Liver (tissue), 7 donors: ENCODE measurements at regions not wholly inside any gene's neighbourhood (a gene's known extent, or its start where the extent isn't known, plus 50 kb on each side); places are given as distances from the start of the nearest gene placed in this dataset.

ENCODE experiments used
- DNase-seq: peaks from one replicate; pipeline ENCODE4 v3.0.0-alpha.2; 2017; ENCODE audit warnings: low spot score
- H3K27ac ChIP-seq, 2 donors: one replicate each; pipeline ENCODE4 v1.7.0; 2013; ENCODE audit warnings: inconsistent platforms in 2 of 2, low read length in 2 of 2, control low read depth in 1 of 2, low read depth in 1 of 2, mild to moderate bottlenecking in 1 of 2
- H3K27me3 ChIP-seq, 4 donors: one replicate each; pipeline versions ENCODE4 v1.6.1 to v1.7.0; 2013; ENCODE audit warnings: low read length in 3 of 4, inconsistent platforms in 1 of 4, mild to moderate bottlenecking in 1 of 4, moderate library complexity in 1 of 4; ENCODE audit not compliant: control insufficient read depth in 4 of 4, insufficient read depth in 4 of 4
- H3K36me3 ChIP-seq, 4 donors: one replicate each; pipeline versions ENCODE4 v1.6.1 to v1.7.0; 2013; ENCODE audit warnings: low read length in 3 of 4, mild to moderate bottlenecking in 3 of 4, low read depth in 1 of 4, moderate library complexity in 1 of 4; ENCODE audit not compliant: control insufficient read depth in 4 of 4, insufficient read depth in 3 of 4
- H3K4me1 ChIP-seq, 4 donors: one replicate each; pipeline versions ENCODE4 v1.6.1 to v1.7.0; 2013; ENCODE audit warnings: low read length in 3 of 4, mild to moderate bottlenecking in 3 of 4, moderate library complexity in 1 of 4; ENCODE audit not compliant: control insufficient read depth in 4 of 4, insufficient read depth in 4 of 4
- H3K4me3 ChIP-seq, 3 donors: one replicate each; pipeline versions ENCODE4 v1.6.1 to v1.7.0; 2013; ENCODE audit warnings: low read length in 3 of 3, control low read depth in 1 of 3, low read depth in 1 of 3, mild to moderate bottlenecking in 1 of 3
- H3K9ac ChIP-seq, 2 donors: one replicate each; pipeline ENCODE4 v1.7.0; 2013; ENCODE audit warnings: low read length in 2 of 2, mild to moderate bottlenecking in 2 of 2, moderate library complexity in 2 of 2, control low read depth in 1 of 2, low read depth in 1 of 2
- H3K9me3 ChIP-seq, 4 donors: one replicate each; pipeline versions ENCODE4 v1.6.1 to v1.7.0; 2013; ENCODE audit warnings: low read length in 3 of 4; ENCODE audit not compliant: control insufficient read depth in 4 of 4
- FOXA1 ChIP-seq: IDR thresholded peaks from 2 replicates; pipeline ENCODE4 v1.6.1; 2016; ENCODE audit warnings: antibody characterized with exemption
- HNF4A ChIP-seq, 2 donors: conservative IDR thresholded peaks; 2 replicates each; pipeline ENCODE4 v1.6.1; 2016; ENCODE audit warnings: antibody characterized with exemption in 2 of 2, mild to moderate bottlenecking in 2 of 2
- HNF4G ChIP-seq: IDR thresholded peaks from 2 replicates; pipeline ENCODE4 v1.6.1; 2016; ENCODE audit warnings: antibody characterized with exemption
- JUND ChIP-seq, 2 donors: IDR thresholded peaks; 2 replicates each; pipeline ENCODE4 v1.6.1; 2016; ENCODE audit warnings: antibody characterized with exemption in 2 of 2
- RAD21 ChIP-seq, 2 donors: IDR thresholded peaks; 2 replicates each; pipeline ENCODE4 v1.6.1; 2016; ENCODE audit warnings: antibody characterized with exemption in 2 of 2, mild to moderate bottlenecking in 2 of 2
- RXRA ChIP-seq, 2 donors: IDR thresholded peaks; 2 replicates each; pipeline ENCODE4 v1.6.1; 2017 to 2018; ENCODE audit warnings: antibody characterized with exemption in 2 of 2, mild to moderate bottlenecking in 1 of 2
- SP1 ChIP-seq: IDR thresholded peaks from 2 replicates; pipeline ENCODE4 v1.6.1; 2018; ENCODE audit warnings: antibody characterized with exemption, mild to moderate bottlenecking
- TAF1 ChIP-seq: conservative IDR thresholded peaks from 2 replicates; pipeline ENCODE4 v1.6.1; 2016; ENCODE audit warnings: antibody characterized with exemption, mild to moderate bottlenecking
- YY1 ChIP-seq: IDR thresholded peaks from 2 replicates; pipeline ENCODE4 v1.6.1; 2016; ENCODE audit warnings: antibody characterized with exemption, mild to moderate bottlenecking
- WGBS: extraction: QIAGEN DNeasy Blood & Tissue Kit; methylation state at CpG from one replicate; pipeline ENCODE4 v1.1.7; 2013; 5-methylcytosine and 5-hydroxymethylcytosine counted together
- TF ChIP-seq, protein P1 (sequence below): IDR thresholded peaks from 2 replicates; pipeline ENCODE4 v1.6.1; 2016; ENCODE audit warnings: antibody characterized with exemption, mild to moderate bottlenecking
- TF ChIP-seq, protein P2 (sequence below): IDR thresholded peaks from 2 replicates; pipeline ENCODE4 v1.6.1; 2016; ENCODE audit warnings: antibody characterized with exemption
- TF ChIP-seq, protein P3 (sequence below): IDR thresholded peaks from 2 replicates; pipeline ENCODE4 v1.6.1; 2016; ENCODE audit warnings: antibody characterized with exemption
- donor health status: healthy.
- donor health status: healthy.
- donor health status: healthy.
- donor health status: healthy.

DNA sequence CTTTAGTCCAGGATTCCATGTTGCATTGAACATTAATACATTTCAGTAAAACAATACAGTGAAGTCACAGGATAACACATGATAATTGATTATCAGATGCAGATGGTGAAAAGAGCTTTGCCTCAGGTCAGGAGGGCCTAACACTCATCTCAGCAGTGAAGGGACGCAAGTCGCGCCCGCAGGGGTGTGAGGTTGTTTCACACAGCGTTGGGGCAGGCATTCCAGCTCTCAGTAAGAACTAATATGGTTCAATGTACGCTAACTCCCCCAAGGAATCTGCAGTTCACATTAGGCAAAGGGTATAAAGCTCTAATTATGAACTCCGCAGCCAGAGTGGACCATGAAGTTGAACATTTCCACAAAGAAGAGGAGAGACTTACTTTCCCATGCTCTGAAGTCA, 53.1 kb upstream of the ATL2 start:
- Histone ChIP-seq H3K4me1 (peaks cover 0 to 11% (median 7%) of the 10 kb centered on the region in 4 donors), H3K9me3 (peaks cover 0 to 2% (median 0%) of the 10 kb centered on the region in 4 donors), H3K27me3 (no peaks in the 10 kb centered on the region), H3K27ac (no peak overlapping the region), H3K9ac (no peak overlapping the region), H3K36me3 (no peaks in the 10 kb centered on the region), H3K4me3 (no peak overlapping the region)
- TF ChIP-seq, protein P1, sequence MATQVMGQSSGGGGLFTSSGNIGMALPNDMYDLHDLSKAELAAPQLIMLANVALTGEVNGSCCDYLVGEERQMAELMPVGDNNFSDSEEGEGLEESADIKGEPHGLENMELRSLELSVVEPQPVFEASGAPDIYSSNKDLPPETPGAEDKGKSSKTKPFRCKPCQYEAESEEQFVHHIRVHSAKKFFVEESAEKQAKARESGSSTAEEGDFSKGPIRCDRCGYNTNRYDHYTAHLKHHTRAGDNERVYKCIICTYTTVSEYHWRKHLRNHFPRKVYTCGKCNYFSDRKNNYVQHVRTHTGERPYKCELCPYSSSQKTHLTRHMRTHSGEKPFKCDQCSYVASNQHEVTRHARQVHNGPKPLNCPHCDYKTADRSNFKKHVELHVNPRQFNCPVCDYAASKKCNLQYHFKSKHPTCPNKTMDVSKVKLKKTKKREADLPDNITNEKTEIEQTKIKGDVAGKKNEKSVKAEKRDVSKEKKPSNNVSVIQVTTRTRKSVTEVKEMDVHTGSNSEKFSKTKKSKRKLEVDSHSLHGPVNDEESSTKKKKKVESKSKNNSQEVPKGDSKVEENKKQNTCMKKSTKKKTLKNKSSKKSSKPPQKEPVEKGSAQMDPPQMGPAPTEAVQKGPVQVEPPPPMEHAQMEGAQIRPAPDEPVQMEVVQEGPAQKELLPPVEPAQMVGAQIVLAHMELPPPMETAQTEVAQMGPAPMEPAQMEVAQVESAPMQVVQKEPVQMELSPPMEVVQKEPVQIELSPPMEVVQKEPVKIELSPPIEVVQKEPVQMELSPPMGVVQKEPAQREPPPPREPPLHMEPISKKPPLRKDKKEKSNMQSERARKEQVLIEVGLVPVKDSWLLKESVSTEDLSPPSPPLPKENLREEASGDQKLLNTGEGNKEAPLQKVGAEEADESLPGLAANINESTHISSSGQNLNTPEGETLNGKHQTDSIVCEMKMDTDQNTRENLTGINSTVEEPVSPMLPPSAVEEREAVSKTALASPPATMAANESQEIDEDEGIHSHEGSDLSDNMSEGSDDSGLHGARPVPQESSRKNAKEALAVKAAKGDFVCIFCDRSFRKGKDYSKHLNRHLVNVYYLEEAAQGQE: no peak
- no peak for TF ChIP-seq TAF1
- no peak for TF ChIP-seq HNF4G
- TF ChIP-seq HNF4A (conservative IDR thresholded peaks at IDR 0.05): no peak
- no peak for DNase-seq
- WGBS: 90% methylated on average over 7 of the region's 7 CpGs

DNA sequence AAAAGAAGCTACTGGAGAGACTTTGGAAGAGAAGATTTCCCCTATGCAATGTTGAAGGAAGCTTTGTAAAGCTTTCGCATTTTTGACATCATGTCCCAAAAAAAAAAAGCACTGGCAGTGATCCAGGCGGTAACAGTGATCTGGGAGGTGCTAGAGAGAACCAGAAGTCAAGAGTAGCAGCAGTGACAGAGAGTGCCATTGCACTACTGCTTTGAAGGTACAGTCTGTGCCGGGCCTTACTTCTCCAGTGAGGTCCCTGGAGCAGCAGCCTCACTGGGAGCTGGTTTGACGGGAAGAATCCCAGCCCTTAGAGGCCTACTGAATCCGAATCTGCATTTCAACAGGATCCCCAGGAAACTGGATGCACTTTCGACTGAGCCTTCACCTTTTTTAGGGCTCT, 50.9 kb upstream of the ATL2 start:
- Histone ChIP-seq H3K9me3 (peaks cover 0 to 2% (median 0%) of the 10 kb centered on the region in 4 donors), H3K4me3 (no peak overlapping the region), H3K4me1 (peaks cover 0 to 5% (median 3%) of the 10 kb centered on the region in 4 donors), H3K9ac (no peak overlapping the region), H3K27me3 (no peaks in the 10 kb centered on the region), H3K36me3 (no peaks in the 10 kb centered on the region), H3K27ac (no peak overlapping the region)
- DNase-seq: no peak
- TF ChIP-seq, protein P2, sequence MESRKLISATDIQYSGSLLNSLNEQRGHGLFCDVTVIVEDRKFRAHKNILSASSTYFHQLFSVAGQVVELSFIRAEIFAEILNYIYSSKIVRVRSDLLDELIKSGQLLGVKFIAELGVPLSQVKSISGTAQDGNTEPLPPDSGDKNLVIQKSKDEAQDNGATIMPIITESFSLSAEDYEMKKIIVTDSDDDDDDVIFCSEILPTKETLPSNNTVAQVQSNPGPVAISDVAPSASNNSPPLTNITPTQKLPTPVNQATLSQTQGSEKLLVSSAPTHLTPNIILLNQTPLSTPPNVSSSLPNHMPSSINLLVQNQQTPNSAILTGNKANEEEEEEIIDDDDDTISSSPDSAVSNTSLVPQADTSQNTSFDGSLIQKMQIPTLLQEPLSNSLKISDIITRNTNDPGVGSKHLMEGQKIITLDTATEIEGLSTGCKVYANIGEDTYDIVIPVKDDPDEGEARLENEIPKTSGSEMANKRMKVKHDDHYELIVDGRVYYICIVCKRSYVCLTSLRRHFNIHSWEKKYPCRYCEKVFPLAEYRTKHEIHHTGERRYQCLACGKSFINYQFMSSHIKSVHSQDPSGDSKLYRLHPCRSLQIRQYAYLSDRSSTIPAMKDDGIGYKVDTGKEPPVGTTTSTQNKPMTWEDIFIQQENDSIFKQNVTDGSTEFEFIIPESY: no peak
- no peak for TF ChIP-seq JUND (IDR thresholded peaks at IDR 0.05)
- no peak for TF ChIP-seq HNF4G
- TF ChIP-seq, protein P1: no peak
- no peak for TF ChIP-seq HNF4A (conservative IDR thresholded peaks at IDR 0.05)
- TF ChIP-seq RAD21 (IDR thresholded peaks at IDR 0.05): no peak
- TF ChIP-seq FOXA1: no peak
- 91% methylated on average over 6 of the region's 6 CpGs for WGBS

DNA sequence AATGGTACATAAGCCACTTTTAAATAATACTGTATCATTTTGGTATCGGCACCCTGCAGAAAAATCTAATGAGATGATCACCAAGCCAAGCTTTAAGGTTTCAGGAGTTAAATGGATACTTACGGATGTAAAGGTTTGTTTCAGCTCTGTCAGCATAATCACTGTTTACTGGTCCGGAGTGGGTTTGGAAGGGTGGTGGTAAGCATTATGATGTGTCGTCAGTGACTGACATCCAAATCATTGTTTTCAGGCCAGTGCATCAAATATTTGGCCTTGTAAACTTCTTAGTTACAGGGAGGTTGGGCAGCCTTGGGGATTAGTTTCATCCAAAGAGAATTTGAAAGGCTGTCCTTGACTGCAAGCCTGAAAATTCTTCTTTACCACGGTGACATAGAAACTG, 50.0 kb upstream of the ATL2 start:
- 93% methylated on average over 5 of the region's 5 CpGs for WGBS
- peaks cover 0 to under 1% (median 0%) of the 10 kb centered on the region in 4 donors for H3K4me1 ChIP-seq
- DNase-seq: no peak
- TF ChIP-seq RXRA (IDR thresholded peaks at IDR 0.05) (no peak), RAD21 (IDR thresholded peaks at IDR 0.05) (no peak), TAF1 (no peak), SP1 (no peak), YY1 (no peak)
- TF ChIP-seq, protein P2: no peak
- TF ChIP-seq, protein P3, sequence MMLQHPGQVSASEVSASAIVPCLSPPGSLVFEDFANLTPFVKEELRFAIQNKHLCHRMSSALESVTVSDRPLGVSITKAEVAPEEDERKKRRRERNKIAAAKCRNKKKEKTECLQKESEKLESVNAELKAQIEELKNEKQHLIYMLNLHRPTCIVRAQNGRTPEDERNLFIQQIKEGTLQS: no peak

More for the DNA sequence above, 50.0 kb upstream of the ATL2 start:
- Histone ChIP-seq H3K4me3 (no peak overlapping the region), H3K27ac (no peak overlapping the region), H3K9me3 (peaks cover 0 to 1% (median 0%) of the 10 kb centered on the region in 4 donors), H3K9ac (no peak overlapping the region), H3K36me3 (no peaks in the 10 kb centered on the region), H3K27me3 (no peaks in the 10 kb centered on the region)
